ENCODE measurements at regions not wholly inside any gene's neighbourhood (a gene's known extent, or its start where the extent isn't known, plus 50 kb on each side); places are given as distances from the start of the nearest gene placed in this dataset.
"Not testable (repeated sequence)": the region's sequence is repeated elsewhere in the genome, so short reads cannot be mapped to it uniquely, and the experiment has no call there.

GRCh38 chr5:42099846-42100245 lies 174.8 kb downstream of the FBXO4 start:
- not testable (repeated sequence) for TF ChIP-seq CTCF (IDR thresholded peaks at IDR 0.05; ENCODE audit: borderline replicate concordance, extremely low read depth, low read length, poor library complexity, severe bottlenecking); EZH2 (IDR thresholded peaks at IDR 0.05; ENCODE audit: borderline replicate concordance, low read depth, low read length, severe bottlenecking)
